T-helper 2 cell (primary cell): ENCODE measurements at regions not wholly inside any gene's neighbourhood (a gene's known extent, or its start where the extent isn't known, plus 50 kb on each side); places are given as distances from the start of the nearest gene placed in this dataset.

Experiments
- DNase-seq, 5 experiments: peaks; one replicate each; pipeline versions ENCODE4 v3.0.0 to v3.0.0-alpha.2; 2012 to 2022

DNA sequence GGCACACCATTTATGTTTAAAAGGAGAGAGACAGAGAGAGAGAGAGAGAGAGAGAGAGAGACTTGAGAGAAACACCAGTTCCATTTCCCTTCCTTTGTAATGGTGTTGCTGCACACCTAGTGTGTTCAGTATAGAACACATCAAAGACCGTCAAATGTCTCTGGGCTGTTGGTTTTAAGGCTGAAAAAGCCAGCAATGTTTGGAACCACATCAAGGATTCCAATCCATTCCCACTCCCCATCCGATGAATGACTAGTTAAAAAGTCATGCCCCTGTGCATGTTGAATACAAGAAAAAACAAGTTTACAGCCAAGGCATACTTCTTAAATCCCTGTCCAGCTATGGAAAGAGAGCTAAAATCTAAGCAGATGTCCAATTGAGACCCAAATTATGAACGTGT is 83.0 kb upstream of the IFNE start:
- DNase-seq = no peak

- DNase-seq = no peak
Observed at GRCh38 chr9:21567926-21568325, 85.8 kb upstream of the IFNE start.

DNA sequence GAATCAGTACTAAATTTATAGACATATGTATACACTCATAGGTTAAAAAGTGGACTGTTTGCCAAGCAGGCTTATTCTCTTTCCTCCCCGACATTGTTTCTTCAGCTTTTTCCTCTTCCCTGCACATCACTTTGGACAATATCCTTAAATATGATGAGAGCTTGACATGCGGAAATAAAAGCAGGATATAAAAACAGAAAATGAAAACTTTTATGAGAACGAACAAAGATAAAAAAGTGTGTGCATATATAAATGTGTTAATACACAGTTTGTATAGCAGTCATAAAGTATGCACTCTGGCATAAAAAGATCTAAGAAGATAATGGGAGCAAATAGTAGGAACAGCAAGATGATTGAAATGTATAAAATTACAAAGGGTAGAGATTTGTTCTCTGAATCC is 86.4 kb upstream of the IFNE start:
- DNase-seq = no peak

GRCh38 chr9:21569721-21570120 is 87.6 kb upstream of the IFNE start:
- no peak for DNase-seq

GRCh38 chr9:21570643-21571275 is 88.6 kb upstream of the IFNE start:
- no peak for DNase-seq

DNA sequence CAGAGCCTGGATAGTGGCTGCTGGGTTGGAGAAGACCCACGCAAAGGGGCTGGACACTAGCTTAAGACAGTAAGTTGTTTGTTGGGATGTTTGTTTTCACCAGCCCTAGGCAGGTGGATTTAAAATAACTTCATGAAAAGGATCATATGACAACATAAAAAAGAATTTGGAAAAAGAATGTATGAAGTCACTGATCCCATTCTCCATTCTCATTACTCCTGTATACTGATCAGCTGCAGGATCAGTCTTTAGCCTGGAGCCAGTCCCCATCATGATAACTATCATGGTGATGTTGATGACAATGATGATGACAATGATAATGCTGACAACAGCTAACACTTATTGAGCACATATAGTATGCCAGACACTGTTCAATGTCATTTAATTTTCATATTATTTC is 92.1 kb upstream of the IFNE start:
- no peak for DNase-seq

DNA sequence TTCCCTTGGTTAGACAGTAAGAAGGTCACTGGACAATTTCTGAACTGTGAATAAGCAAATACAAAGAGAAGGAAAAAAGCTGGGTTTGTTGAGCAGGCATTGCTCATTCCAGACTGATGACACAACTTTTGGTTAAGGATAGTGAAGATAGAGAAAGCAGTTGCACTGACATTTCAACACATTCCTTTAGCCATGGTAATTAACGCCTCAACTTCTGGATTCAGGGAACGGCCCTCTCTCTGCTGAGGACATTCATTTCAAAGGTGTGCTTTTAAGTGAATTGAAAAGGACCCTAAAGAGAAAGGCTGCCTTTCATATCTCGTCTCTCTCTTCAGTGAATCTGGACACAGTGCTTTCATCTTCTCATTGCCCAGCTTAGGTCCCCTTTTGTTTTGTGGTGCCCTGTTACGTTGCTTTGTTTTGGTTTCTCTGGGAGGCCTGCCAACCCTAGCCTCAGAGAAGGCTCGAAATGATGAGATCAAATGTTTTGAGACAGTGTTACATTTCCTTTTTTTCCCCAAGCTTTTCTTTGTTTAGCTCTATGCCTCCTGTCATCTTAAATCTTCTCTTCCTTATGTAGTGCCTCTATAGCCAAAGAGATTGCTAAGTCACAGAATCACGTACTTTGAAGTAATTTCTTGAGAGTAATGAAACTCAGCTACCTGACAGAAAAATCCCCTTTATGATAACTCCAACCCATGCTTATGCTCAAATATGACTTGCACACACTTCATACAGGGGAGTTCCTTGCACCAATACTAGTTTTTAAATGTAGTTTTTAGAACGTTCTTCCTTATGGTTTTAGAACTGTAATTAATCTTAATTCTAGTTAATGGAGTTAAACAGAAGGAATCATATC is 94.4 kb upstream of the IFNE start:
- DNase-seq = peak in 2 of 5 experiments; percentile 16 to 68

GRCh38 chr9:21579247-21579671 is 97.1 kb upstream of the IFNE start:
- peak in 2 of 5 experiments; percentile 59 to 92 for DNase-seq

DNA sequence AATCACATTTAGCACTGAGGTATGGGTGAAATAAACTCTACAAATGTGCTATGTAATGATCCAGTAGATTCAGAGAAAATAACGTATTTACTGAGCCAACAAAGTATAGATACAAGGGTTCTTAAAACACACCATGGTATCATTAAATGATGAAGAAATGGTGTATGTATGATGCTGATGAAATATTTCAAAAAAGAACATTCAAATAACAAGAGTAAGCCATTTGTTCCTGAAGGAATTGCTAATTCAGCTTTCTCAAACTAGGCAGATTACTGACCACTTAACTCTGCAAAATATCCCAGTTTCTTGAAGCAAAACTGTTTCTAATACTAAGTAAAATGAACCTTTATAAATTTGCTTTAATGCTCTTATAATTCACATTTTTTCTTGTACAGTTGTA is 97.6 kb upstream of the IFNE start:
- no peak for DNase-seq

DNA sequence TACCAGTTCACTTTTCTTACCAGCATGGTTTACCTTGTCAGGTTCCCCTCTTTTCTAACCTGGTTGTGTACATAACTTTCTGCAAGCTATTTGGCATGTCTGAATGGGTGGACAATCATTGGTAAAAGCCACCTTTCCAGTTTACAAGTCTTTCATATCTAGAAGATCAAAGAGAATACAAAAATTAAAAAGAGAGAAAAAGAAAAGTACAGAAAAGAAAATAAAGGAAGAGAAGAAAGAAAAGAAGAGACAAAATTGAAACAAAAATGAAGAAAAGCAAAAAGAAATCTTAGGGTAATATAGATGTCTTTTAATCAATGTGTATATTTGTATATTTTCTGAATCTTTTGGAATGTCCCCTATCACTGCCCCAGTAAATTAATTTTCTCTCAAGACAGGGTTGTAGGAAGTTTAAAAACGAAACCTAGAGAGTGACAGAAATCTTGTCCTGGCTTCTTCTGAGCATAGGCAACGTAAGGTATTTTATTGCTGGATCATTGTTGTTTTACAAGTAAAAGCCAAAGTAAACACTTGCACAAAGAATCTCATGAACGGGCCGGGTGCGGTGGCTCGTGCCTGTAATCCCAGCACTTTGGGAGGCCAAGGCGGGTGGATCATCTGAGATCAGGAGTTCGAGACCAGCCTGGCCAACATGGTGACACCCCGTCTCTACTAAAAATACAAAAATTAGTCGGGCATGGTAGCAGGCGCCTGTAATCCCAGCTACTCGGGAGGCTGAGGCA is 98.7 kb upstream of the IFNE start:
- DNase-seq = no peak

- no peak for DNase-seq
Observed at GRCh38 chr9:21583628-21584377, 101.7 kb upstream of the IFNE start.

DNA sequence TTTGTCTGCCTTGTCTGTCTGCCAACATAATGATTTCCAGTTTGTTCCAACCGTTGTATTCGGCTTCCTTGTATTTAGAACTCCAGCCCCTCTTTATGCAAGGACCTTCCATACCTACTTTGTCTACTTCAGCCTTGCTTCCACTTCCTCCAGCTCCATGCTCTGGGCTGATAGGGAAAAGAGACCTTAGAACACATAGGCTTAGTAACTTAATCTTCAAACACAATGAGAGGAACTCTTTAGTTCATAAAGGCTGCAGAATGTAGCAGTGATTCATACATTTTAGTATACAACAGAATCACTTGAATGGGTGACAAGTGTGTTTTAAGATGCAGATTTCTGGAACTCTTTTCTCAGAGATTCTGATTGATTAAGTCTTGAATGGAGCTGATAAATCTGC is 102.8 kb upstream of the IFNE start:
- no peak for DNase-seq

- DNase-seq = no peak
Observed at GRCh38 chr9:21585756-21586752, 103.9 kb upstream of the IFNE start.

GRCh38 chr9:21589344-21590056 is 107.4 kb upstream of the IFNE start:
- DNase-seq = no peak

DNA sequence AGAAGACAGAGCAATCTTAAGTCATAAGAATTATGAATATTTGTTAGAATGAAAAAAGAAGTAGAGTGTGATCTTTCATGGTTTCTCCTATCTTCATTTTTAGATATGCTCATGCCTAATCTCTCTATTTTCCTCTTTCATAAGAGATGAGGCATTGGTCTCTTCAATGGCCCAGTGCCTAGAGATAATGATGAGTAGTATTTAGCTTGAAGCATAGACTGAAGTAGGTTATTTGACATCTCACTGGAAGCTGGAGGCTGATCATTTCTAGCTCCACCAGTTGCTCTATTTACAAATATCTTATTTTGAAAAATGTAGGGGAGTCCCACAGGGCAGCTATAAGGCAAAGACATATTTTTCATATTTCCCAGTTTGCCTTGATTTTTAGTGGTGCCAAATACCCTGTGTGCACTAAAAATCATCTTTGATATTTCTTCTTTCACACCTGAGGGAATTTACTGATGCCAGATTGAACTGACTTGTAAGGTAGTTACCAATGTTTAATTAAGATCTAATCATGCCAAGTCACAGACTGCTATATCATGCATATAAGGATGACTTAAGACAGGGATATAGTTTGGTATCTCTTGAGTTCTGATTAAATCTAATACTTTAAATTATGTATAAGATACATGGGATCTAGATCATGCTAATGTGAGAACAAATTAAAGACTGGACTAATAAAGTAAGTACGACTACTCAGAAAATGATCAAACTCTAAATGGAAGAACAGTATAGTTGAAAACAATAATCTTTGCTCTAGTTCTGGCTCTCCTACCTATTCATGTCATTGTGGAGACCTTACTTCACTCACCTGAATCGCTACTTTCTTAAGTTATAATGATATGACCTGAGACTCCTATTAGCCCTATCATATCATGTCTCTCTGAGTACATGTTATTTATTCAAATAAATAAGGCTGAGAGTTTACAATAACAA is 108.2 kb upstream of the IFNE start:
- no peak for DNase-seq

- DNase-seq = peak in 2 of 5 experiments; percentile 13 to 76
Observed at GRCh38 chr9:21591221-21592062, 109.3 kb upstream of the IFNE start.

DNA sequence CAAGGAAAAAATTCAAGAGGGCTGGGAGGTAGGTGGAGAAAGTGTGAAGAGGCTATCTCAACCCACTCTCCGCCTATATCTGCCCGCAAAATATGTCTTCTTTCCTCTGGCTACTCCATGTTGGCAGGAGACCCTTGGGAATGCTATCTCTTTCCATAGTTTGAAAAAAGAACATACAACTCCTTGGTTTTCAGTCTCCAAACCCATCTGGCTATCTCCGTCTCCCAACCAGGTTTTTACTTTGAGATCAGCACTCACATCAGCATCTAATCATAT is 109.9 kb upstream of the IFNE start:
- no peak for DNase-seq

- no peak for DNase-seq
Observed at GRCh38 chr9:21597284-21597683, 115.2 kb upstream of the IFNE start.

GRCh38 chr9:21598749-21599148 is 116.6 kb upstream of the IFNE start:
- DNase-seq = no peak
